Astrocyte of the spinal cord (primary cell): ENCODE measurements at regions not wholly inside any gene's neighbourhood (a gene's known extent, or its start where the extent isn't known, plus 50 kb on each side); places are given as distances from the start of the nearest gene placed in this dataset.

Experiments used
- DNase-seq: peaks from one replicate; pipeline ENCODE4 v3.0.0; 2011; ENCODE audit warnings: low read depth, low spot score
- H3K4me3 ChIP-seq: 2 replicates; pipeline ENCODE4 v1.5.1; 2011; ENCODE audit warnings: low read depth, mild to moderate bottlenecking, low read length, moderate library complexity
- in situ Hi-C: cut with HindIII; loops from 2 replicates; pipeline ENCODE4 v1.10.0; 2017; ENCODE audit warnings: low sequenced_read_pairs
- TF ChIP-seq, protein P1 (sequence below): IDR thresholded peaks from 2 replicates; pipeline ENCODE4 v1.5.1; 2012; ENCODE audit warnings: low read depth, mild to moderate bottlenecking, low read length, inconsistent platforms

GRCh38 chr1:102783487-102783886, 324.8 kb downstream of the COL11A1 start:
- H3K4me3 ChIP-seq, result no peak overlapping the region
- no peak for DNase-seq
- in situ Hi-C loops, result no loop called here
- TF ChIP-seq, protein P1, sequence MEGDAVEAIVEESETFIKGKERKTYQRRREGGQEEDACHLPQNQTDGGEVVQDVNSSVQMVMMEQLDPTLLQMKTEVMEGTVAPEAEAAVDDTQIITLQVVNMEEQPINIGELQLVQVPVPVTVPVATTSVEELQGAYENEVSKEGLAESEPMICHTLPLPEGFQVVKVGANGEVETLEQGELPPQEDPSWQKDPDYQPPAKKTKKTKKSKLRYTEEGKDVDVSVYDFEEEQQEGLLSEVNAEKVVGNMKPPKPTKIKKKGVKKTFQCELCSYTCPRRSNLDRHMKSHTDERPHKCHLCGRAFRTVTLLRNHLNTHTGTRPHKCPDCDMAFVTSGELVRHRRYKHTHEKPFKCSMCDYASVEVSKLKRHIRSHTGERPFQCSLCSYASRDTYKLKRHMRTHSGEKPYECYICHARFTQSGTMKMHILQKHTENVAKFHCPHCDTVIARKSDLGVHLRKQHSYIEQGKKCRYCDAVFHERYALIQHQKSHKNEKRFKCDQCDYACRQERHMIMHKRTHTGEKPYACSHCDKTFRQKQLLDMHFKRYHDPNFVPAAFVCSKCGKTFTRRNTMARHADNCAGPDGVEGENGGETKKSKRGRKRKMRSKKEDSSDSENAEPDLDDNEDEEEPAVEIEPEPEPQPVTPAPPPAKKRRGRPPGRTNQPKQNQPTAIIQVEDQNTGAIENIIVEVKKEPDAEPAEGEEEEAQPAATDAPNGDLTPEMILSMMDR, result no peak

GRCh38 chr1:102782144-102782543, 326.2 kb downstream of the COL11A1 start:
- H3K4me3 ChIP-seq, result no peak overlapping the region
- in situ Hi-C loops, result no loop called here
- no peak for DNase-seq
- TF ChIP-seq, protein P1, result no peak

GRCh38 chr1:102776071-102776470, 332.3 kb downstream of the COL11A1 start:
- in situ Hi-C loops, result no loop called here
- H3K4me3 ChIP-seq, result no peak overlapping the region
- TF ChIP-seq, protein P1, result no peak
- no peak for DNase-seq

DNA sequence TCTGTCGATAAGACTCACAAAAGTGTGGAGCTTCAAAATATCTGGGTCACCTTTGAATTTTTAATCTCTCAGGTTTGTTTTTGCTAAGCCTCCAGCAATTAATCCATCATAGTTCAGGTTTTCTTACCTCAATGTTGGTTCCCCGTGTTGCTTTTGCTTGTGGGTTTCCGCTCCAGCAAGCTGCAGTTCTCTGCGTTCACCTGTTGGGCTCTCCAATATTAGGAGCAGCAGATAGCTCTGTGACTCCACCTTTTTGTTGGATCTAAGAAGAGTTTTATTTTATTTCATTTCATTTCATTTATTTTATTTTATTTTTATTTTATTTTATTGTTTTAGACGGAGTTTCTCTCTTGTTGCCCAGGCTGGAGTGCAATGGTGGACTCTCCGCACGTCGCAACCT, 335.5 kb downstream of the COL11A1 start:
- TF ChIP-seq, protein P1, result no peak
- in situ Hi-C loops, result no loop called here
- no peak overlapping the region for H3K4me3 ChIP-seq
- DNase-seq, result no peak

DNA sequence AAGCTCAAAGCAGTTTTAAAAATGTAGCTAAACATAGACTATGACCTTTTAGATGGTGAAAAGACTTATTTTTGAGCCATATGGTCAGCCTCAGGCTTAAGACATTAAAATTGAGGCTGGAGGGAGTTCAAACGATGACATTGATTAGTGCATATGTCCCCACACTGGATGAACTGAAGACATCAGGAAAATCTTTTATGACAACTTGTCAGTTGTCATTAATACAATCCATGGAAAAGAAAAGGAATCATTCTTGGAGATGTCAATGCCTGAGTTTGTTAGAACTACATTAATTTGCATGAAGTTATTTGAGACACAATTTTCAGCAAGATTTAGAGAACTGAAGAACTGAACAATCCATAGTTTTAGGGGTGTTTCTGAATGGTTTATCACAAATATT, 349.9 kb downstream of the COL11A1 start:
- no peak overlapping the region for H3K4me3 ChIP-seq
- TF ChIP-seq, protein P1, result no peak
- in situ Hi-C loops, result no loop called here
- DNase-seq, result no peak

DNA sequence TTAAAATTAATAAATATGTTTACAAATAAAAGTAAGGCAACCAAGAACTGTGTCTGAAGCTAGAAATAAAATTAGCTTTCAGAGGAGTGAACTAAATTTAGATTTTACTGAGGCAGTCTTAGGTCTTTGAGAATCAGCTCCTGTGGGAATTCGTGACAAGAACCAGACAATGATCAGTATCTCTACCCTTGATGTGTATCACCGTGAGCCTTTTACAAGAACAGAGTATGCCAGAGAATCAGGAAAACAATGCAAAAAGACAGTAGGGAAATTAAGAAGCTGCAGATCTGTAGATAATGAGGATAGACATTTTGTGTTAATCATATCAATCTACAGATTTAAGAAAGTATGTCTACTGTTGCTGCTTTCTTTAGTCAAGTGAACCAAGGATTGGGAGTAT, 351.0 kb downstream of the COL11A1 start:
- in situ Hi-C loops, result no loop called here
- no peak for DNase-seq
- H3K4me3 ChIP-seq, result no peak overlapping the region
- TF ChIP-seq, protein P1, result no peak

GRCh38 chr1:102751111-102751510, 357.2 kb downstream of the COL11A1 start:
- no peak overlapping the region for H3K4me3 ChIP-seq
- DNase-seq, result no peak
- TF ChIP-seq, protein P1, result no peak
- in situ Hi-C loops, result no loop called here
